ENCODE measurements at regions not wholly inside any gene's neighbourhood (a gene's known extent, or its start where the extent isn't known, plus 50 kb on each side); places are given as distances from the start of the nearest gene placed in this dataset.

GRCh38 chr18:73848656-73849055 lies 299.0 kb downstream of the FBXO15 start:
- no peak for DNase-seq

DNA sequence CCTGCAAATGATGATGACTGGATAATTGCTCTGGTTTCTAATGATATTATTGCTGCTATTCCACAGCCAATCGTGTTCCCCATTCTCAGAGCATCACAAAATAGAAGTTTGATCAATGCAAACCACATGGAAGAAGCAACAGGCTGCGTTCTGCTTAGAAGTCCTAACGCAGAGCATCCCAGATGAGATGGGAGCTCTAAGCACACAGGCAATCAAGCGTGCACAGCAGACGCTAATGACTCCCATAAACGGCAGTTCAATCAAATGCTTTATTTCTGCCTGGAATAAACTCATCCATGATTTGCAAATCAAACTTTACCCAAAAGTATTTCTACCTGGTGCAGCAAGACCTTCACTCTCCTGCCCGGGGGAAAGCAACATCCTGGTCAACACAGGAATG lies 304.2 kb downstream of the FBXO15 start:
- no peak for DNase-seq

GRCh38 chr18:73842795-73843394 lies 304.7 kb downstream of the FBXO15 start:
- peak; percentile 70 for DNase-seq

- DNase-seq: no peak
These were observed 306.0 kb downstream of the FBXO15 start for GRCh38 chr18:73841661-73842060.

DNA sequence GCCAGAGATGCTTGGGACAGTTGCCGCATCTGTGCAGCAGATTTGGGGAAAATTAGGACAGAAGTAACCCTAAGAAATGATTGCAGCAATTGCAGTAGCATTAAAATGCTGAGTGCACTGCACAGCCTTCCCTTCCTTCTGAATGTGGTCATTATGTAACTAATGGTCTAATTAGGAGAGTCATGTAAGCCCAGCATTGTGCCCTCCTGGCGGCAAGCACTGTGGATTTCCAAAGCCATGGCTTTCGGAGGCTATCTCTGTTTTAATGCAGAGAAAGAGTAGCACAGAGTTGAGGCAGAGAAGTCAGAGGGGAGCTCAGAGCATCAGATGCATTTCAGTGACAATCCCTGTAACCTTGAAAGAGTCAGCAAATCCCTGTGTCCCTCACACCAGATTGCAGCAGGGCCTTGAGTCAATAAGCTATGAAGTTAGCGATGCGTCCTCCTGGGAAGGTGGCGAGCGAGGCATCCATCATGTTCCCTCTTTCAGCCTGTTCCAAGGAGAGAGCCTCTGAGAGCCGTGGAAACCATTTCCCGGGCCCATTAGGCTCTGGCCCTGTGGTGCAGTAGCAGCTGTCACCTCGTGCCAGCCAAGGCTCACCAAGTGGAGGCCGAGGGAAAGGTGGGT lies 307.2 kb downstream of the FBXO15 start:
- no peak for DNase-seq

DNA sequence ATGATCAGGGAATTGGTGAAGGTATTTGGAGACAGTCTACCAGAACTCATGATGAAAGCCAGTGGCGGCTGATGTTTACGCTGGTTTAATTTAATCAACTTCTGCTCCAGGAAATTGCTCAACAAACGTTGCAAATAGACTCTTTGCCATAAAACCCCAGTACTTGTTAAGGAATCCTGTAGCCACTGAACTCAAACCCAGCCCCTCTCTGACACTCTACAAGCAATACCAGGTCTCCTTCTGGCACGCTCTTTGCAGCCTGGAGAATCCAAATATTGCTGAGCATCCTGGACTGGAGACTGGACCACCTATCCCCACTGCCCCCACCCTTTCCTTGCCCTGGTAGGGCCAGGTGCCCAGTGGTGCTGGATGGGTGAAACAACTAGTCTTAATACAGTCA lies 308.2 kb downstream of the FBXO15 start:
- no peak for DNase-seq

DNA sequence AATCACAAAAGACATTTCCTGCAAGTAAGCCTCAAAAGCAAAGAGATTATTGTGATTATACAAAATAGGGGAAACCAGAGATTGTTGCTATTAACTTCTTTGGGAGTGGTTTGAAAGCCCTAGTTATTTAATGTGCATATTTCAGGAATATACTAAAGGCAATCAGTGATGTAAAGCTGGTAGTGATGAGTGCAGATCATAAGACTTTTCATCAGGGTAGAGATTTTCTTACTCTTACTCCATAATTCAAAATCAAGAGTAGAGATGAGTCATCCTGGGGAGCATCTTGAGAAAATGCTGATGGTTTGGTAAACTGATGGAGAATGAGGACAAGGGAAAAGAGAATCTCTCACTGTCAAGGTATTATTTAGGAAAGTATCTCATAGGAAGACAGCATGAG lies 309.5 kb downstream of the FBXO15 start:
- DNase-seq: no peak

DNA sequence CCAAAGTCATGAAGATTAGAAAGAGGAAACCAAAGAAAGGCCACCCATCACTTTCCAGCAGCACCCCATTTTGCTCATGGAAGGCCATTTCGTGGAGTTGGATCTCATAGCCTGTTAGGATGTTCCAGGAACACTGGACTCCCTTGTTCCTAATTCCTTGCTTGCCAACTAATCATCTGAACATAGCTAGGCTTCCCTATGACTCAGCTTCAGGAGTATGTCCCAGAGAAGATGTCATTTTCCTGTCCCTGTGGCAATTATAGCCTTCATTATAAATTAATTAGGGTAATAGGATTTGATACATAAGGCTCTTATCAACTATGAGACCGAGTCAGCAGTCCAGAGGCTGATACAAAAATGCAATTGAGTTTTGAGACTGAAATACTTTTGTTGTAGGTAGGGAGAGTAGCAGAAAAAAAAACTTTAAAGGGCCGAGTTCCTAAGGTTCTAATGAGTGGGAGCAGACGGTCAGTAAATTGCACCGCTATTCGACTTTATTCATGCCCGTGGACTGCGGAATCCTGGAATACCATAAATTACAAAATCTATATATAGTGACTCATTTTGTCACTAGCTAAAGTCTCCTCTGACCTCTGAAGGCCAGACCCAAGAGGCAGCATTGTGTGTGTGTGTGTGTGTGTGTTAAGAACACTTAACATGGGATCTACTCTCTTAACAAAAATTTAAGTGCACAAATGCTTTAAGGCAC lies 311.8 kb downstream of the FBXO15 start:
- no peak for DNase-seq

GRCh38 chr18:73835039-73835438 lies 312.6 kb downstream of the FBXO15 start:
- DNase-seq: no peak

DNA sequence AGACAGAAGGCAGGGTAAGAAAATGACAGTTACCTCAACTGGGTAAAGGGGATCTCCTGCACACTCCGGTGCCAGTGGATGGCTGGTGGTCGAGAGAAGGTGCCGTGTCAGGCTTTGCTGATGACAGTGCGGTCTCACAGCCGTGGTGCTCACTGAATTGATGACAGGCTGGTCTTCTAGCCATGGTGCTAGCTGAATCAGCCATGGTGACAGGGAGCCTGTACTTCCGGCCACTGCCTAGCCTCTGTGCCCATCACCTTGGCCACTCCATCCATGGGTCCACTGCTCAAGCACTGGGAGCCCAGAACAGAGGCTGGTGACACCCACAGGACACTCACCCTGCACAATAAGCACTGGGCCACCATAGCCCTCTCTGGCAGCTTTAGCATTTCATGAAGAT lies 315.9 kb downstream of the FBXO15 start:
- no peak for DNase-seq

DNA sequence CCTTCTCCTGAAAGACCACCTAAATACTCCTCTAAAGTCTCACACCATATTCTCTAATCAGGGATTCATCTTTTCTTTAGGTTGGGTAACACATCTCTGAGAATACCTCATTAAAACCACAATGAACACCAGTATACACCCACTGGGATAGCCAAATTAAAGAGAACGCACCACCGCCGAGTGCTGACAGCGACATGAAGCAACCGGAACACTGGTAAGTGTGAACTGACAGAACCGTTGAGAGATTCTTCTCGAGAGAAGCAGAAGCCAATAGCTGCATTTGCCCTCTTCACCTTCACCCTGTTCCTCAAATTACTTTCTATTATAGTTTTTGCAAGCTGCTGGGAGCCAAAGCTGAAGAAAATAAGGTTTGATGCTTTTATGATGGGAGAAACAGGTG lies 318.5 kb downstream of the FBXO15 start:
- no peak for DNase-seq

DNA sequence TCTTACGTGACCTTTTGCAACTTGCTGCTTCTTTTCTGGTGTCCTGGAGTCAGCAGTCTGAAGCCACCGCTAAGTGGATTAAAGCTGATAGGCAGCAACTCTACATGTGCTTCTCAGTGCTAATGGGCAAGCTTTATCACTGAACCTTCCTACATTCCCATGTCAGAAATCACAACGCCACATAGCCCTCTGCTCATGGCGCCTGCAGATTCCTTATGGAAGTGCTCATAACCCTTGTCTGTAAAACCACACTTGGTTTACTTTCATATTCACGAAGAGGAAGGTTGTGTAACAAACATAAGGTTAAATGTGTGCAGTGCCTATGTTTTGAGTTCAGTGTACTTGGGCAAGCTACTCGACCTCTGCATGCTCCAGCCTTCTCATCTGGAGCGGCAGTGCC lies 319.8 kb downstream of the FBXO15 start:
- DNase-seq: no peak

- DNase-seq: no peak
These were observed 321.5 kb downstream of the FBXO15 start for GRCh38 chr18:73826098-73826497.

DNA sequence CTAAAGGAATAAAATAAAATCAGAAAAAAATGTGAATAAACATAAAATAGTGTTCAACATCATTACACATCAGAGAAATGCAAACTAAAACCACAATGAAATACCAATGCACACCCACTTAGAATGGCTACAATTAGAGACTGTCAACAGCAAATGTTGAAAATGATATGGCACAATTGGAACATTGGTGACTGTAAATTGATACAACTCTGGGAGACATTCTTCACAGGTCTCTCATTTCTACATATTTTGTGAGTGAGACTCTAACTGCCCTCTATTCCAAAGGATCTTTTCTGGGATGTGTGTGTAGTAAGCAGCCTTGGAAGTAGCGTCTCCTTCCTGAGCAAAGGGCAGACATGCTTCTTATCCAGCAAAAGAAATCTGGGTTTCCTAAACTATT lies 323.0 kb downstream of the FBXO15 start:
- DNase-seq: no peak

DNA sequence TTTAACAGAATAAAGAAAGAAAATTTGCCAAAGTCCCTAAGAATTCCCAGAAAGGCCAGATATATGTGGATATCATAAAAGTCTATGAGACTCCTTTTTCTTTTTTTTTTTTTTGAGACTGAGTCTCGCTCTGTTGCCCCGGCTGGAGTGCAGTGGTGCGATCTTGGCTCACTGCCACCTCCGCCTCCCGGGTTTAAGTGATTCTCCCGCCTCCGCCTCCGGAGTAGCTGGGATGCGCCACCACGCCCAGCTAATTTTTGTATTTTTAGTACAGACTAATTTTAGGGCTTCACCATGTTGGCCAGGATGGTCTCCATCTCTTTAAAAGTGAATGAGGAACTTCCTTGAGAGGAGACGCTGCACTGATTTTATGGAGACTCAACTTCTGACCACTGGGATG lies 335.2 kb downstream of the FBXO15 start:
- no peak for DNase-seq

DNA sequence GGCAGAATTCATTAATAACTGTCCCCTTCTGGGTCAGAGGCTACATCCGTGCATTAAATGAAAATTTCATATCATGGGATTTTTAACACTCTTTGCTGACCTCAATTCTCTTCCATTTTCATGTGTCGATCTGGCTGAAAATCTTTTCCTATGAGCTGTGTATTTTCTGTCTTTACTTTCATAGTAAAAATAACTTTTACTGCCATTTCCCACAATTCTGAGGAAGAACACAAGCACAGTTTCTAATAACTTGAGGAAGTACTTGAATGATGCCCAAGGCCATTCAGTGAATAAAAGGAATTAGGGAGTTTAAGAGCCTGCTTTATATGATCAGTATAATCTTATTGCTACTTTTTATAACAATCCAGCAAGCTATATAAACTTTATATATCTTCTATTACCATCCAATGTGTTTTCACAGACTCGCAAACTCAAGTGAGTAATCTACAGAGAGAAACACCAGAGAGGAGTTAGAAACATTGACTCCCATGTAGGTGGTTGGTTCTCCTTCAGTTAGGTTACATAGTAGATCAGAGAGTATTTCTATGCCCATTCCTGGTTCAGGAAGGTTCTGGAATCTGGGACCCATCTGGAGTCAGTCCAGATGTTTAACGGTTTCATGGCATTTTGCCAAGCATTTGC lies 340.0 kb downstream of the FBXO15 start:
- DNase-seq: no peak

GRCh38 chr18:73805991-73806390 lies 341.6 kb downstream of the FBXO15 start:
- DNase-seq: no peak

GRCh38 chr18:73797419-73797818 lies 350.2 kb downstream of the FBXO15 start:
- no peak for DNase-seq

GRCh38 chr18:73793386-73793785 lies 354.2 kb downstream of the FBXO15 start:
- DNase-seq: no peak

DNA sequence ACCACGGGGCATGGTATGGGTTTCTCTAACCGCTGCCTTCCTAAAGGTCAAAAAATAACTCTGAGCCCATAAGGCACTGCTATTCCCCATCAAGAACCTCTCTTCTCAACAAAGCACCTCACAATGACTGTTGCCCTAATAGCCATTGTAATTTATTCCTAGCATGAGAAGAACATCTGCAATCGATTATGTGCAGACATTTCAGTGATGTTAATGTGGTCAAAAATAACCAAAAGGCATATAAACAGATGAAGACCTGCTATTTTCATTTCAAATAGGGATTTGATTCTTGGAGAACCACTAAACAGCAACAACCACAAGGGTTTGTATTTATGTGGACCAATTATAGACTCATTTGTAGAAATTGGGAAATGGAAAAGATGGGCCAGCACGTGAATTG lies 356.6 kb downstream of the FBXO15 start:
- no peak for DNase-seq

GRCh38 chr18:73790587-73790986 lies 357.0 kb downstream of the FBXO15 start:
- no peak for DNase-seq

DNA sequence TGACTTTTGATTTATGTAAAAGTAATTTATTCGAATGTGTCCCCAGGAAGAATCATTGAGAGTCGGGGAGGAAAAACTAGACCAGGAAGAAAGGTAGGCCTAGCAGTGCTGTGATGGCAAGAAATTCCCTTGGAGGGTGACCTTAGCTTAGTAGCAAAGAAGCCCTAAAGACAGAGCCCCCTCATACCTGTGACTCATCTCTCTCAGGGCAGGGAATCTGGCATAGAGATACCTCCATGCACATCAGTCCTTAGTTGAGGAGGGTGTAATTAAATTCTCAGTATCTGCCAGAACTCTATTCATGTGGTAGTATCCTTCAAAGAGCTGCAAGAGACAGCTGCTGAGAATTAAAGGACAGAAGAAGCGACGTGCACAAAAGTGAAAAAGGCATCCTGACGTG lies 360.3 kb downstream of the FBXO15 start:
- no peak for DNase-seq

- no peak for DNase-seq
These were observed 362.3 kb downstream of the FBXO15 start for GRCh38 chr18:73785300-73785699.

- no peak for DNase-seq
These were observed 362.8 kb downstream of the FBXO15 start for GRCh38 chr18:73784853-73785252.

All from suppressor macrophage treated with lipopolysaccharide for 4 hours (primary cell).